Mesothelial cell of epicardium (in vitro differentiated cells): ENCODE measurements at regions not wholly inside any gene's neighbourhood (a gene's known extent, or its start where the extent isn't known, plus 50 kb on each side); places are given as distances from the start of the nearest gene placed in this dataset.

ENCODE experiments used
- DNase-seq, 2 experiments: peaks; one replicate each; pipeline ENCODE4 v3.0.0; 2021; ENCODE audit warnings: low spot score in 2 of 2; ENCODE audit not compliant: unreplicated experiment in 2 of 2
- H3K27ac Mint-ChIP-seq: 2 replicates; pipeline ENCODE4 v1.8.0; 2021; ENCODE audit warnings: mixed read lengths
- H3K27me3 Mint-ChIP-seq: 2 replicates; pipeline ENCODE4 v1.8.0; 2021; ENCODE audit warnings: low read depth, mixed read lengths
- H3K36me3 Mint-ChIP-seq: 2 replicates; pipeline ENCODE4 v1.8.0; 2021; ENCODE audit warnings: mixed read lengths
- H3K4me1 Mint-ChIP-seq: 2 replicates; pipeline ENCODE4 v1.8.0; 2021; ENCODE audit warnings: mixed read lengths
- H3K4me3 Mint-ChIP-seq: 2 replicates; pipeline ENCODE4 v1.8.0; 2021; ENCODE audit warnings: mild to moderate bottlenecking, moderate library complexity, mixed read lengths
- H3K9me3 Mint-ChIP-seq: 2 replicates; pipeline ENCODE4 v1.8.0; 2021; ENCODE audit warnings: mixed read lengths
- TF ChIP-seq, protein P1 (sequence below): fragments of 200-600 bp; sonication (generic); IDR thresholded peaks from one replicate; pipeline ENCODE4 v1.5.0; 2021; ENCODE audit warnings: antibody characterized with exemption; ENCODE audit not compliant: unreplicated experiment

DNA sequence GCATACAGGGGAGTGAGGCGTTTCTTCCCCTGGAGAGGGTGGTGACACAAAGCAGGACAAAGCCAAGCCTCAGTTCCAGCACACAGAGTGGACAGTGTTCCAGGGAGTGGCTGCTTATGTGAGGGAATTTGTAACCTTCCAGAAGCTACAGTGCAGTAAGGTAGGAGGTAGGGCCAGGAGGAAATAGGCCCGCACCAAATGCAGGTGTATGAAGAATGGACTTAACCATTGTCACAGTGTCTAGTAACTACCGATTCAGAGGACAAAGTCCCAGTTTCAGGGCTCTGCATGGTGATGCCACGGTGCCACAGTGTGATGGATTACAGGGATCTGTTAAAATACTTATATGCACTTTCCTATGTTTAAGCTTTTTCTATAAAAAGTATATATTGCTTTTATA is 135.3 kb downstream of the ZIC5 start:
- H3K27me3 Mint-ChIP-seq: peaks cover 2% of the 10 kb centered on the region
- no peaks in the 10 kb centered on the region for H3K36me3 Mint-ChIP-seq

DNA sequence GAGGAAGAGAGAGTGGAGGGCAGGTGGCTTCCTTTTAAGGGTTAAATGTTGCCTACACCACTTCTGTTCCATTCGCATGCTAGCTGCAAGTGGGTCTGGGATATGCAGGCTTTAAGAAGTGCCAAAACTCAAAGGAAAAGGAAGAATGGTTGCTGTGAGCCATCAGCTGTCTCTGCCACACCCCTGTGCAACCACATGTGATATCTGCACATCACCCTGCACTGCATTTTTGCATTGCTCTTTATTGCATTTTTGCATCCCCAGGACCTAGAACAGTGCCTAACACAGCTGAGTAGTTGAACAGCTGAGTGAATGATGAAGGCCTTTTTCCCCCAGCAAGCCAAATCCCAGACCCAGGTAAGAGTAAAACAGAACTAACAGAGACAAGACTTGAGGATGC is 136.1 kb downstream of the ZIC5 start:
- H3K9me3 Mint-ChIP-seq: no peaks in the 10 kb centered on the region
- H3K27ac Mint-ChIP-seq: no peak overlapping the region
- no peak for DNase-seq
- H3K4me1 Mint-ChIP-seq: no peaks in the 10 kb centered on the region
- TF ChIP-seq, protein P1, sequence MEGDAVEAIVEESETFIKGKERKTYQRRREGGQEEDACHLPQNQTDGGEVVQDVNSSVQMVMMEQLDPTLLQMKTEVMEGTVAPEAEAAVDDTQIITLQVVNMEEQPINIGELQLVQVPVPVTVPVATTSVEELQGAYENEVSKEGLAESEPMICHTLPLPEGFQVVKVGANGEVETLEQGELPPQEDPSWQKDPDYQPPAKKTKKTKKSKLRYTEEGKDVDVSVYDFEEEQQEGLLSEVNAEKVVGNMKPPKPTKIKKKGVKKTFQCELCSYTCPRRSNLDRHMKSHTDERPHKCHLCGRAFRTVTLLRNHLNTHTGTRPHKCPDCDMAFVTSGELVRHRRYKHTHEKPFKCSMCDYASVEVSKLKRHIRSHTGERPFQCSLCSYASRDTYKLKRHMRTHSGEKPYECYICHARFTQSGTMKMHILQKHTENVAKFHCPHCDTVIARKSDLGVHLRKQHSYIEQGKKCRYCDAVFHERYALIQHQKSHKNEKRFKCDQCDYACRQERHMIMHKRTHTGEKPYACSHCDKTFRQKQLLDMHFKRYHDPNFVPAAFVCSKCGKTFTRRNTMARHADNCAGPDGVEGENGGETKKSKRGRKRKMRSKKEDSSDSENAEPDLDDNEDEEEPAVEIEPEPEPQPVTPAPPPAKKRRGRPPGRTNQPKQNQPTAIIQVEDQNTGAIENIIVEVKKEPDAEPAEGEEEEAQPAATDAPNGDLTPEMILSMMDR: no peak
- no peak overlapping the region for H3K4me3 Mint-ChIP-seq
- no peaks in the 10 kb centered on the region for H3K36me3 Mint-ChIP-seq
- peaks cover 8% of the 10 kb centered on the region for H3K27me3 Mint-ChIP-seq

More for the DNA sequence above, 135.3 kb downstream of the ZIC5 start:
- Mint-ChIP-seq H3K4me3 (no peak overlapping the region), H3K9me3 (no peaks in the 10 kb centered on the region), H3K4me1 (no peaks in the 10 kb centered on the region), H3K27ac (no peak overlapping the region)
- no peak for DNase-seq
- TF ChIP-seq, protein P1: no peak

DNA sequence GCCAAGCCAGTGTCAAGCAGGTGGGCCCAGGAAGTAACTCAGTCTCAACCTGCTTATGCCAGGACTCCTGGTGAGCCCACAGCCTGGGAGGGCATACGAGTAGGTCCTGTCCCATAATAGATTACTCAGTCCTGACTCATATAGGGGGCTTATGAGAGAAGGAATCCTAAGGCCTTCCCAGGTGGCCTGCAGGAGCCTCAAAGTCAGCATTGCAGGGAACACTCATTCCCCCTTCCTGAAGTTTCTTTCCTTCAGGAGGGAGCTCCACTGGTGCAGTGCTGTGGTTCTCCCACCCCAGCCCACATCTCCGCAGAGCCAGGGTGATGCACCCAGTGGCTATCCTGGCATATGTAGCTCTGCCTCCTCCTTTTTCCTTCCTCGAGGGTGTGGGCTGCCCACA is 137.3 kb downstream of the ZIC5 start:
- Mint-ChIP-seq H3K9me3 (no peaks in the 10 kb centered on the region), H3K27me3 (peaks cover 18% of the 10 kb centered on the region), H3K4me1 (no peaks in the 10 kb centered on the region), H3K36me3 (no peaks in the 10 kb centered on the region), H3K27ac (no peak overlapping the region), H3K4me3 (no peak overlapping the region)
- no peak for DNase-seq
- TF ChIP-seq, protein P1: no peak

DNA sequence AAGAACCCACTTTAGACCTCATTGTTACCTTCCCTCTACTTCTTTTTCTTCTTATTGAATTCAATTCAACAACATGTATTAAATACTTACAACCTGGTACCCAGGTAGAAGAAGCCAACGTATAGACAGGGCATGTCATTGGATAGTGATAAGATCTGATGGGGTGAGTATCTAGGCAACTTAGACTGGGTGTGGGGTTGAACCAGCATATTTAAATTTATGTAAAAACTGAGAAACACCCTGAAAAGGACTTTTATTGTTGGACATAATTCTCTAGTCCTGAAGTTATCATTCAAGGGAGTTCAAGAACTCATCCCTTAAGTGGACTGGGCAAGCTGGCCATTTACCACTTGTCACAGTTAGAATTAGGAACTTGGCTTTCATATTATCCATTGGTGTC is 139.2 kb downstream of the ZIC5 start:
- Mint-ChIP-seq H3K9me3 (no peaks in the 10 kb centered on the region), H3K4me3 (no peak overlapping the region), H3K27ac (no peak overlapping the region), H3K36me3 (no peaks in the 10 kb centered on the region), H3K4me1 (no peaks in the 10 kb centered on the region), H3K27me3 (peaks cover 27% of the 10 kb centered on the region)
- TF ChIP-seq, protein P1: no peak
- no peak for DNase-seq

DNA sequence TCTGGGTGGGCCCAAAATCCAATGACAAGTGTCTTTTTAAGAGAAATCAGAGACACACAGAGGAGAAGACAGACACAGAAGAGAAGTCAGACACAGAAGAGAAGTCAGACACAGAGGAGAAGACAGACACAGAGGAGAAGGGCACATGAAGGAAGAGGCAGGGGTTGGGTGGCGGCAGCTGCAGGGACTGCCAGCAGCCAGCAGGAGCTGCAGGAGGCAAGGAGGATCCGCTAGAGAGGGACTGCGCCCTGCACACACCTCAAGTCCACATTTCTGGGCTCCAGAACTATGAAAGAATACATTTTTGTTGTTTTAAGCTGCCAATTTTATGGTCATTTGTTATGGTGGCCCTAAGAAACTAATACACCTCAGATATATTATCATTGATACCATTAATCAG is 140.6 kb downstream of the ZIC5 start:
- TF ChIP-seq, protein P1: no peak
- Mint-ChIP-seq H3K36me3 (no peaks in the 10 kb centered on the region), H3K4me1 (no peaks in the 10 kb centered on the region), H3K4me3 (no peak overlapping the region), H3K27ac (no peak overlapping the region), H3K9me3 (no peaks in the 10 kb centered on the region), H3K27me3 (peaks cover 27% of the 10 kb centered on the region)
- DNase-seq: no peak

DNA sequence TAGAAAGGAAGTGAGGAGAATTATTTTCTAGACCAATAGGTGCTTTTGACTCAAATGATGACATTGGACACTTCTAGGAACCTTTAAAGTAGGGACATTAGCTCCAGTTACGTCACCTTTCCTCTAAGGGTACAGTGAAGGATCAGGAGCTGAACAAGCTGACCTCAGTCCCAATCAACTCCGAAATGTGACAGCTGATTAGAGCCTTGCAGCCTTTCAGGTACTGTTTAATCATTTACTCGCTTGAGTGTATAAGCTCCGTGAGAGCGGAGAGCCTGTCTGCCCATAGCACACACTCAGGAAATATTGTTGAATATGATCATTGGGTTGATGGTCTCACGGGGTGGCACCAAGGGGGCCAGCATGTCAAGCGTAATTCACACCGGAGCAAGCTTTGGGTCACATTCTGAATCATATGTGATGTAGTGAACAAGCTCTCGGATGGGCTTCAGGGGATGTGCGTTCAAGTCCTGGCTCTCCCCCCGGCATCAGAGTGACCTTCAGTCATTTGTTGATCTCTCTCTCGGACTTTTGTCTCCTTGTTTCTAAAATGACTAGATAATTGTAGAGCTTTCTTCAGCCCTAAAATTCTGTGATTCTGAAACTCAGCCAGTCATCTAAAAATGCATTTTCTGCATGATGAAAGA is 141.9 kb downstream of the ZIC5 start:
- no peaks in the 10 kb centered on the region for H3K4me1 Mint-ChIP-seq
- H3K9me3 Mint-ChIP-seq: no peaks in the 10 kb centered on the region
- H3K27me3 Mint-ChIP-seq: peaks cover 27% of the 10 kb centered on the region
- TF ChIP-seq, protein P1: no peak
- H3K36me3 Mint-ChIP-seq: no peaks in the 10 kb centered on the region
- no peak overlapping the region for H3K4me3 Mint-ChIP-seq
- no peak overlapping the region for H3K27ac Mint-ChIP-seq
- DNase-seq: no peak
